Thyroid gland (tissue), 4 donors: ENCODE measurements at regions not wholly inside any gene's neighbourhood (a gene's known extent, or its start where the extent isn't known, plus 50 kb on each side); places are given as distances from the start of the nearest gene placed in this dataset.

Source experiments
- POLR2A ChIP-seq, 2 donors: fragments of 450-650 bp; IDR thresholded peaks; one replicate each; pipeline ENCODE4 v1.6.1; 2017; ENCODE audit warnings: antibody characterized with exemption in 2 of 2, mild to moderate bottlenecking in 2 of 2, moderate library complexity in 1 of 2
- TF ChIP-seq, protein P1 (sequence below), 6 experiments: fragments of 200-600 bp in 3 of 6; fragments of 450-650 bp in 3 of 6; sonication (generic) in 3 of 6; IDR thresholded peaks; one replicate each; pipeline ENCODE4 v1.5.1; 2016 to 2019; ENCODE audit warnings: antibody characterized with exemption in 6 of 6, mild to moderate bottlenecking in 2 of 6, inconsistent platforms in 1 of 6, moderate library complexity in 1 of 6

DNA sequence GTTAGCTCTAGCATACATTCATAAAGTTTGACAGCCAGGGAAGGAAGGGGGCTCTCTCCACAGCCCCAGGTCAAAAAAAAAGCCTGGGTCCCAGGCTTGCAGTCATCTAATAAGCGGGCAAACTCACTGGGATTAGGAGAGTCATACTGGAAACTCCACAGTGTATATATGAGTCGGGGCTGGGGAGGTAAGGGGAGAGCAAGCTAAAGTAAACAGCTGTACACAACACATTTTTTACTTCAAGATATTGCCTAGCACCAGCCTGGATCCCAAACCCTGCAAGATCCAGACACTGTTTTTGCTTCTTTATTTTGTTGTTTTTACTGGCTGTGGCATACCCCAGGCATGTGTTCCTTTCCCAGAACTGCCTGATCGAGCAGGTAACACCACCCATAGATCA lies 291.3 kb upstream of the TANK start:
- TF ChIP-seq, protein P1, sequence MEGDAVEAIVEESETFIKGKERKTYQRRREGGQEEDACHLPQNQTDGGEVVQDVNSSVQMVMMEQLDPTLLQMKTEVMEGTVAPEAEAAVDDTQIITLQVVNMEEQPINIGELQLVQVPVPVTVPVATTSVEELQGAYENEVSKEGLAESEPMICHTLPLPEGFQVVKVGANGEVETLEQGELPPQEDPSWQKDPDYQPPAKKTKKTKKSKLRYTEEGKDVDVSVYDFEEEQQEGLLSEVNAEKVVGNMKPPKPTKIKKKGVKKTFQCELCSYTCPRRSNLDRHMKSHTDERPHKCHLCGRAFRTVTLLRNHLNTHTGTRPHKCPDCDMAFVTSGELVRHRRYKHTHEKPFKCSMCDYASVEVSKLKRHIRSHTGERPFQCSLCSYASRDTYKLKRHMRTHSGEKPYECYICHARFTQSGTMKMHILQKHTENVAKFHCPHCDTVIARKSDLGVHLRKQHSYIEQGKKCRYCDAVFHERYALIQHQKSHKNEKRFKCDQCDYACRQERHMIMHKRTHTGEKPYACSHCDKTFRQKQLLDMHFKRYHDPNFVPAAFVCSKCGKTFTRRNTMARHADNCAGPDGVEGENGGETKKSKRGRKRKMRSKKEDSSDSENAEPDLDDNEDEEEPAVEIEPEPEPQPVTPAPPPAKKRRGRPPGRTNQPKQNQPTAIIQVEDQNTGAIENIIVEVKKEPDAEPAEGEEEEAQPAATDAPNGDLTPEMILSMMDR (IDR thresholded peaks at IDR 0.05), result no peak
- TF ChIP-seq POLR2A (IDR thresholded peaks at IDR 0.05), result no peak
